ELR (cell line): ENCODE measurements at regions not wholly inside any gene's neighbourhood (a gene's known extent, or its start where the extent isn't known, plus 50 kb on each side); places are given as distances from the start of the nearest gene placed in this dataset.
"Not testable (repeated sequence)": the region's sequence is repeated elsewhere in the genome, so short reads cannot be mapped to it uniquely, and the experiment has no call there.

Source experiments
- DNase-seq: peaks from one replicate; pipeline ENCODE4 v3.0.0-alpha.2; 2015; ENCODE audit warnings: low read depth

DNA sequence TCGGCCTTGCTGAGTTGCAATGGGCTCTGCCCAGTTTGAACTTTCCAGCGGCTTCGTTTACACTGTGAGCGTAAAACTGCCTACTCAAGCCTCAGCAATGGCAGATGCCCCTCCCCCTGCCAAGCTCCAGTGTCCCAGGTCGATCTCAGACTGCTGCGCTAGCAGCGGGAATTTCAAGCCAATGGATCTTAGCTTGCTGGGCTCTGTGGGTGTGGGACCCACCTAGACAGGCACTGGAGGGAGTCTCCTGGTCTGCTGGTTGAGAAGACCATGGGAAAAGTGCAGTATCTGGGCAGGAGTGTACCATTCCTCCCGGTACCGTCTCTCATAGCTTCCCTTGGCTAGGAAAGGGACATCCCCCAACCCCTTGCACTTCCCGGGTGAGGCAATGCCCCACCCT is 88.2 kb downstream of the KLHL28 start:
- DNase-seq: peak; percentile 2

DNA sequence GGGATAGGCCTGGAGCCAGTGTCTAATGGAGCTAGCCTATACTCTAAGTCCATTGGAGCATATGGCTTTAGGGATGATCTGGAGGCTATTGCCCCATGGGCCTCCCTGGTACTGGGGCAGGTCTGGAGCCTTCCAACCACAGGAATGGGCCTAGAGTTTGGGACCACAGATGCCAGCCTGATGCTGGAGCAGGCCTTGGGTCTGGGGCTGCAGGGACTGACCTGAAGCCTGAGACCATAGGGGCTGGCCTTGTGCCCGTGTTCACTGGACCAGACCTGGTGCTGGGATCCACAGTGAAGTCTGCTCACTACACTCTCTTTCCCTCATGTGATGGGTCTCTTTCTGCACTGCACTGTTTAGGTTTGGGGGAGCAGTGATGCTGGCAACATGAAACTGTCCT is 95.0 kb downstream of the KLHL28 start:
- DNase-seq: no peak

DNA sequence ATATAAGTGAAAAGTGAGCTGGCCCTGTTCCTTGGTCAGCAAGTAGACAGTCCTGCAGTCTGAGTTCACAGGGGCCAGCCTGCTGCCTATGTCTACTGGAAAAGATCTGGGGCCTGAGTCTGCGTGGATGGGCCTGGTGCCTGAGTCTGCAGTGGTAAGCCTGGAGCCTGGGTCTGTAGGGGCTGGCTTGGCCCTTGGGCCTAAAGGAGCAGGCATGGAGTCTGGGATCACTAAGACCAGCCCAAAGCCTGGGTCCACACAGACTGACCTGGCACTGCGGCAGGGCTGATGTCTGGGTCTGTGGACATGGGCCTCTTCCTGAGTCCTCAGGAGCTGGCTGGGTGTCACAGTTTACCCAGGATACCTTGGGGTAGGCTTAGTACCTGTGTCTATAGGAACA is 95.4 kb downstream of the KLHL28 start:
- DNase-seq: no peak

- DNase-seq: no peak
These were observed 98.5 kb downstream of the KLHL28 start for GRCh38 chr14:44863271-44863670.

GRCh38 chr14:44854114-44854513 is 107.6 kb downstream of the KLHL28 start:
- DNase-seq: no peak

DNA sequence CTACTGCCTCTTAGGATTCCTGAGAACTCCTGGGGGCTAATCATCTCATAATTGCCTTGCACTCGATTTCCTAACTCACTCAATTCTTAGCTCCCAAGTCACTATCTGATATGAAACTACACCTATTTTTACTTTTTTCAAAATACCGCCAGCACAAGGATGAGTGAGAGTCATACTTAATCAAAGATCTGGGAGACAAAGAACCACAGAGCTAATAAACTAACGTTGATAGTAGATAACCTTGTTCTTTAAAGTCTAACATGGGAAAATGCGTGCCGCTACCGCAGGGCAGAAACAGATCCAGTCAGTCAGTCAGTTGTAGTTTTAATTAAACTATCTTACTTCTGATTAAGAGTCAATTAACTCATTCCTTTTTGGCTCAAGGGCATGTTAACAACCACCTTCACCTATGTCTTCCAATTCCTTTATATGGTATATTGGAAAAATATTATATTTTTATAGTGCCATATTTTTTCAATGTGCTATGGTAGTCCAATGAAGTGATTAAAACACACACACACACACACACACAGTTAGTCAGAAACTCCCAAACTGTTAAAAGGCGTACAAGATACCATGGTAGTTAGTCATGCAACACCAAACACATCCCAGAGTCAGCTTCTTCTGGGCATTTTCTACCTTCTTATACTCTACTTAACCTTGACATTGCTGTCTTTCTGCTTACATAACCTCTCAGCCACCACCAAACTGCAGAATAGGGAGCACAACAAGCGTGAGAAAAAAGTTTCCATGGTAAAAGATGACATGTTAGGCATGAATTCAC is 114.0 kb downstream of the KLHL28 start:
- DNase-seq: peak; percentile 44

GRCh38 chr14:44846232-44846824 is 115.4 kb downstream of the KLHL28 start:
- DNase-seq: peak; percentile 61

- not testable (repeated sequence) for DNase-seq
These were observed 125.8 kb downstream of the KLHL28 start for GRCh38 chr14:44835928-44836327.

- DNase-seq: peak; percentile 58
These were observed 128.2 kb downstream of the KLHL28 start for GRCh38 chr14:44833376-44834060.

DNA sequence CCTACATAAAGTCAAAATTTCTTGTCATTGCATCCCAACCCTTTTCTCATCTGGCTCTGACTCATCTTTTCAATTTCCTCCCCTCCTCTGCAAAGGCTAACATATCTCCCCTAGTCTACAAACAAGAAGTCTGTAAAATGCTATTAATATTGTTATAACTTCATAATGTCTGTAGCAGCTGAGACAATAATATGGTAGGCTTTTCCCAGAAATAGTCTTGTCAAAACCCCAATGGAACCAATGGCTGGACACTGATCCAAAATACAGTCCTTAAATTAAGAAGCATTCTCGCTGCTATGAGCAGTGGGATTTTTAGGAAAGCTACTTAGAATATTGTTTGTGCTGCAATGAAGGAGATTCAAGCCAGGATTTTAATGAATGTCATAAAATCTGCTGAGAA is 131.4 kb downstream of the KLHL28 start:
- DNase-seq: no peak

DNA sequence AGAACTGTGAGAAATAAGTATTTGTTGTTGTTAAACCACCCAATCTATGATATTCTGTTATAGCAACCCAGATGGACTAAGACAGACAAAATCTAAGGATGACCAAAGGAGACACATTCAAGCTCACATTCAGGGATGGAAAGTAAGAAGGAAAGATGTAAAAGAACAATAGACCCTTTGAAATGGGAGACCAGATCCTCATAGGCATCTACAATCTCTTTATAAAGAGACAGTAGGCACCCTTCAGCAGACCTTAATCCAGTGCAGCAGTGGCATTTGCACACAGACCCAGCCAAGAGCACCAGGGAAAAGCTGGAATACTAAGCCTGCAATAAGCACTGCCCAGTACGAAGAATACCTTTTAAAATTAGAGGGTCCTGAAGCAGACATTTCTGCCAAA is 132.7 kb downstream of the KLHL28 start:
- DNase-seq: no peak

GRCh38 chr14:44828023-44828422 is 133.7 kb downstream of the KLHL28 start:
- no peak for DNase-seq

GRCh38 chr14:44820230-44820964 is 141.3 kb downstream of the KLHL28 start:
- DNase-seq: no peak

DNA sequence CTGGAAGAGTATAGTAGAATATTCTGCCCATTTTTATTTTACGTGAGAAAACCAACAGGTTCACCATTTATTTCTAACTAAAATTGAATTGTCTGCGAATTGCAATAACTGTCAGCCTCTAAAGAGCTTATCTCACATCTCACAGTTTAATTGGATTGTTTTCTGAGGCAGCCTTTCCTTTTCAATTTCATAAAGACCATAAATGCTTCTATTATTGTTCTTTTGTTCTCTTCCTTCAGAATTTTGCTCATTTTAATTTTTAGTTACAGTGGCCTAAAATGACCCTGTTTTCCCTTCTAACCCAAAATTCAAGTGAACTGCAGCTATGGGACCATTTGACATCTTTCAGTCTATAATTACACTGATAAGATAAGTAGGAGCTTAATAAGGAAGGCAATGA is 147.6 kb downstream of the KLHL28 start:
- no peak for DNase-seq

DNA sequence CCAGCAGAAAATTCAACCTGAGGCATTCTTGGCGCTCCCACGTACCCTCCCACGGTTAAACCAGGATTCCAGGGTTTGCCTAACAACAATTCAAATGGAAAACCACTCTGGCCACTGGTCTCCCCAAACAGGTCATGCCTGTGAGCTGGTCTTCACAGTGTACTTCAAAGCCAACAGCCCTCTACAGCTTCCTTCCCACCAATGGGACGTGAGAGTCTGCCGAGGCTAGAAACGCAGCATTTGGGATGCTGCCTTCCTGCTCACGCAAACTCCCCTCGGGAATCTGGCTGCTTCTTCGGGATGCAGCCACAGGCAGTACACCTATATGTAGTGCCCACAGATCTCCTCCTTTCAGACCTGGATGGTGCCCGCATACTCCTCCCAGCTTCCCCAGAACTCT is 149.1 kb downstream of the KLHL28 start:
- DNase-seq: no peak

- no peak for DNase-seq
These were observed 157.4 kb downstream of the KLHL28 start for GRCh38 chr14:44804391-44804790.

- DNase-seq: peak; percentile 67
These were observed 158.4 kb downstream of the KLHL28 start for GRCh38 chr14:44803239-44803905.

GRCh38 chr14:44798386-44799242 is 163.1 kb downstream of the KLHL28 start:
- DNase-seq: no peak

DNA sequence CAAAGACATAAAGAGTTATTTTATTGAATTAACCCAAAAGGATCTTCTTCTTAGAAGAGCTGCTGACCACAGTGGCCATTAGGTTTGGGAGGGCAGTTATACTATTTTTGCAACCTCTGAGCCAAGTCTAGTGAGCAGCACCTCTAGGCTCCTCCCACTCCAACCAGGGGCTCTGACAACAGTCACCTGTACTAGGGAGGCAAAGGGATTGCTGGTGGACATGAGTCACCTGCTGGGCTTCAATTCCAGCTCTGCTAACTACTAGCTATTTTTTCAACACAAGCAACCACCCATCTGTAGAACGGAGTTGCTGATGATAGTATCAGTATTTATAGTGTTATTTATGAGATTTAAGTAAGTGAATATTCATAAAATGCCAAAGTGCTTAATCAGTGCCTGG is 166.0 kb downstream of the KLHL28 start:
- DNase-seq: peak; percentile 26

- DNase-seq: peak; percentile 23
These were observed 170.0 kb downstream of the KLHL28 start for GRCh38 chr14:44791730-44792129.

GRCh38 chr14:44788612-44789011 is 173.1 kb downstream of the KLHL28 start:
- no peak for DNase-seq
